BE2C (cell line): ENCODE measurements at regions not wholly inside any gene's neighbourhood (a gene's known extent, or its start where the extent isn't known, plus 50 kb on each side); places are given as distances from the start of the nearest gene placed in this dataset.

ENCODE experiments used
- DNase-seq: peaks from one replicate; pipeline ENCODE4 v3.0.0-alpha.2; 2020
- H3K27me3 ChIP-seq: fragments of 250-450 bp; sonication (Bioruptor Pico); 2 replicates; pipeline ENCODE4 v1.5.1; 2020; ENCODE audit warnings: mild to moderate bottlenecking
- H3K36me3 ChIP-seq: fragments of 250-450 bp; sonication (Bioruptor Pico); 2 replicates; pipeline ENCODE4 v1.5.1; 2020; ENCODE audit warnings: mild to moderate bottlenecking
- H3K4me1 ChIP-seq: fragments of 250-450 bp; sonication (Bioruptor Pico); 2 replicates; pipeline ENCODE4 v1.5.1; 2020
- H3K4me3 ChIP-seq: 2 replicates; pipeline ENCODE4 v1.5.1; 2011; ENCODE audit warnings: low read depth, low read length
- H3K9me3 ChIP-seq: fragments of 250-450 bp; sonication (Bioruptor Pico); 2 replicates; pipeline ENCODE4 v1.5.1; 2020
- TF ChIP-seq, protein P1 (sequence below): IDR thresholded peaks from 2 replicates; pipeline ENCODE4 v1.5.1; 2012; ENCODE audit warnings: mild to moderate bottlenecking, low read depth, low read length

DNA sequence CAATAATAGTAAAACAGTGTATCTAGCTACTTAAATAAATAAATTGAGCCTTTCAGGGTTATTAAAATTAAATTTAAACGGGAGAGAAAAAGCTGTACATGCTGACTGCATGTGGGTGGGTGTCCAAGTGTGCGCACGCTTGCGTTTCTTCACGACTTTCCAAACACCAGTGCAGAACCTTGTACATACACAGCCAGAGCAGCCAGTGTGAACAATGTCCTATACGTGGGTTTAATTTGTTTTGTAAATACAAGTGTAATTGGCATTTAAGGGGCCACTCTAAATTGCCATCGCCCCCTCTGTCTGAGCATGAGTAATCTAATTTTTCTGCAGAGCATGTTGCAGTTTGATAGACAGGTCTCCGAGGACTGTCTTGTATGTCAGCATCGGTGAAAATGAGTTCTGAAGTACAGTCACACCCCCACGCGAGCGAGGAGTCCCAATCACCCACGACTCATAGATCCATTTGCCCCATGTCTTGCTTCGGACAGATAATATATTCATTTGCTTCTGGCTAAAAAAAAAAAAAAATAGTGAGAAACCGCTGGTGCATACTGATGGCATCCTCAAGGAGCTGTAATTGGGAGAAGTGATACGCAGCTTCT lies 121.8 kb upstream of the ARRDC4 start:
- Histone ChIP-seq H3K4me3 (no peak overlapping the region), H3K4me1 (no peaks in the 10 kb centered on the region), H3K9me3 (no peaks in the 10 kb centered on the region), H3K27me3 (no peaks in the 10 kb centered on the region), H3K36me3 (no peaks in the 10 kb centered on the region)
- no peak for DNase-seq
- TF ChIP-seq, protein P1, sequence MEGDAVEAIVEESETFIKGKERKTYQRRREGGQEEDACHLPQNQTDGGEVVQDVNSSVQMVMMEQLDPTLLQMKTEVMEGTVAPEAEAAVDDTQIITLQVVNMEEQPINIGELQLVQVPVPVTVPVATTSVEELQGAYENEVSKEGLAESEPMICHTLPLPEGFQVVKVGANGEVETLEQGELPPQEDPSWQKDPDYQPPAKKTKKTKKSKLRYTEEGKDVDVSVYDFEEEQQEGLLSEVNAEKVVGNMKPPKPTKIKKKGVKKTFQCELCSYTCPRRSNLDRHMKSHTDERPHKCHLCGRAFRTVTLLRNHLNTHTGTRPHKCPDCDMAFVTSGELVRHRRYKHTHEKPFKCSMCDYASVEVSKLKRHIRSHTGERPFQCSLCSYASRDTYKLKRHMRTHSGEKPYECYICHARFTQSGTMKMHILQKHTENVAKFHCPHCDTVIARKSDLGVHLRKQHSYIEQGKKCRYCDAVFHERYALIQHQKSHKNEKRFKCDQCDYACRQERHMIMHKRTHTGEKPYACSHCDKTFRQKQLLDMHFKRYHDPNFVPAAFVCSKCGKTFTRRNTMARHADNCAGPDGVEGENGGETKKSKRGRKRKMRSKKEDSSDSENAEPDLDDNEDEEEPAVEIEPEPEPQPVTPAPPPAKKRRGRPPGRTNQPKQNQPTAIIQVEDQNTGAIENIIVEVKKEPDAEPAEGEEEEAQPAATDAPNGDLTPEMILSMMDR = no peak

DNA sequence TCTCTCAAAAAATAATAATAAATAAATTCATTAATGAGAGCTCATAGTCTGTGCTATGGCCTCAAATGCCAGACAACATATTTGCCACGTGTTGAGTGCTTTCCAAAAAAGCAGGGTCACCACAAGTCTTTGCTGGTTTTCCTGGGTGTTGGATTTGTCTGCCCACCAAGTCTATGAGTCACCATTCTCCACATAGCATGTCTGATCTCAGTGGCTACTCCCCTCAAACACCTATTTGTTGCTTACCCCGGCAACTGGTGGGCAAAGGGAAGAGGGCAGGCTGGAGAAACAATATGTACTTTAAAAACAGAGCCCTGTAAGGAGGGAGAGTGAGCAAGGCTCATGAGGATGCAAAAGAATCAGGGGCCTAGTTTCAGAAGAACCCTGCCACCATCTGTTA lies 120.0 kb upstream of the ARRDC4 start:
- TF ChIP-seq, protein P1 = no peak
- no peaks in the 10 kb centered on the region for H3K27me3 ChIP-seq
- no peaks in the 10 kb centered on the region for H3K36me3 ChIP-seq
- H3K4me3 ChIP-seq = no peak overlapping the region
- no peaks in the 10 kb centered on the region for H3K9me3 ChIP-seq
- H3K4me1 ChIP-seq = no peaks in the 10 kb centered on the region
- no peak for DNase-seq

DNA sequence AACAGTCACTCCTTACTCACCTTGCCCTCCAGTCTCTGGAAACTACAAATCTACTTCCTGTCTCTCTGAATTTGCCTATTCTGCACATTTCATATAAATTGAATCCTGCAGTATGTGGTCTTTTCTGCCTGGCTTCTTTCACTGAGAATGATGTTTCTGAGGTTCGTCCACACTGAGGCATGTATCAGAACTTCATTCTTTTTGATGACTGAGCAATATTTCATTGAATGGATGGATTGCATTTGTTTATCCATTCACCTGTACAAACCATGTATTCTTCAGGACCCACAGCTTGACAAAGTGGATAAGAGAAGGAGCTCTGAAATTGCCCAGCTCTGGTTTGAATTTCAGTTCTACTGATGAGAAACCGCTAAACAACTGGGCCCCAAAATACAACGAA lies 118.9 kb upstream of the ARRDC4 start:
- TF ChIP-seq, protein P1 = no peak
- no peaks in the 10 kb centered on the region for H3K9me3 ChIP-seq
- no peak for DNase-seq
- no peaks in the 10 kb centered on the region for H3K36me3 ChIP-seq
- H3K4me1 ChIP-seq = no peaks in the 10 kb centered on the region
- H3K27me3 ChIP-seq = no peaks in the 10 kb centered on the region
- no peak overlapping the region for H3K4me3 ChIP-seq

DNA sequence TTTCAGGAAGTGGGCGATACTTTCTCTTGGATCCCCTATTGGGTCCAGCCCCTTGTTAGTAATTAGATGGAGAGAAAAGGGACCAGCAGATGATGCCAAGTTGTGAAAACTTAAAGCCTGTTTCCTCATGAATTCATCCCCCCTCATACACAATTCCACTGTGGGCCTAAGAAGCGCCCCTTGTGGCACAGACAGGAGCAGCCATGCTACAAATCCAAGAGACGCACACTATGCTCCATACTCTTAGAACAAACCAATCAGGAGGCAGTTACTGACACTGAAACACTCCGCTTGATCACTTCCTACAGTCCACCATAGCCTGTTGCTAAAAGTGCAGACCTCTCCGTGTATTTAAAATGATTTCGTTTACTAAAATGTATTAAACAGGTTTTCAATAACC lies 111.3 kb upstream of the ARRDC4 start:
- Histone ChIP-seq H3K36me3 (no peaks in the 10 kb centered on the region), H3K4me3 (no peak overlapping the region), H3K9me3 (no peaks in the 10 kb centered on the region), H3K27me3 (no peaks in the 10 kb centered on the region), H3K4me1 (no peaks in the 10 kb centered on the region)
- TF ChIP-seq, protein P1 = peak; percentile 35; the same call in 1 of the 2 replicates
- DNase-seq = no peak

DNA sequence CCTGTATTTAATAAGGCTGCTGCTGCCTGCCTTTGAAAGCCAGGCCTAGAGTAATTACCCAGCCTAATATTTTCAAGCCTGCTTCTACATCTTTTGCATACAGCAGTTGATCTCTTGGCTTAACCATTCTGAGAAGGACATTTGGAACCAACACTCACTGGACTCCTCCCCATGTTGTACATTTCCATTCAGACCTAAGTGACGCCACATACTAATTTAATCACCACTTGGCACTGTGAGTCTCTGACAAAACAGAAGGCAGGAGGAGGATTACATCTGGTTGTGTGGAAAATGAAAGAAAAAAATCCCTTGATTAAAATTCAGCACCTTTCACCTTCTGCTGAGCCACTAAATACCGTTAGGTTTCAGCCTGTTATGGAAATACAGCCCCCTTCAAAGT lies 102.2 kb upstream of the ARRDC4 start:
- no peak for DNase-seq
- no peaks in the 10 kb centered on the region for H3K9me3 ChIP-seq
- no peaks in the 10 kb centered on the region for H3K27me3 ChIP-seq
- TF ChIP-seq, protein P1 = no peak
- H3K36me3 ChIP-seq = no peaks in the 10 kb centered on the region
- no peaks in the 10 kb centered on the region for H3K4me1 ChIP-seq
- no peak overlapping the region for H3K4me3 ChIP-seq

DNA sequence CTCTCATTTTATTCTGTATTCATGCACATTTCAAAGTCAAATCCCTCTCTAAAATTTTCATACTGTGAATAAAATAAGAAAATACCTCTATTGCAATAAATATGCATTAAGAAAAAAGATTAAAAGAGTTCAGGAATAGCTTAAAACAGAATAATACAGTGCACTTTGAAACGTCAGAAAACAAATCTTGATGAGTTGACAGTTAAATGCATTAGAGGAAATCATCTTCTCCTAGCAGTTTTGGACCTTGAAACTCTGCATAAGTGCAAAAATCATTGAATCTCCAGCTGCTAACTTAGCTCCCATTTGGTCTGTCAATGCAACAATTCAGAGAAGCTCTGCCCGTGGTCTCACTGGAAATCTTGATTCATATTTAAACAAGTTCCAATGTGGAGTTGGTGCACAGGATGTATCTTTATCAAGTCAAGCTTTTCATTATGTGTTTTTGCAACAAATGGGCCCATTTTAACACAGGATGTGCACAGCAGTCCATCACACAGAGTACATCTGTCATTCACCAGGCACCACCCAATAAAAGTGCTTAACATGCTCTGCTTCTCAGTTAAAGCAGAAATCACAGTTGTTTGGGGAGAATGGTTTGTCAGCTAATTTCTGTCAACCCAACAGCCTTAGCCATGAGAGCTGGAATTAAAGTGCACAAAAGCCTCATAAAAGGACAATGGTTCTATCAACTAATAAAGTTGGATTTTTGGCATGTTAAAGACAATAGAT lies 98.8 kb upstream of the ARRDC4 start:
- no peak for DNase-seq
- no peak overlapping the region for H3K4me3 ChIP-seq
- no peaks in the 10 kb centered on the region for H3K9me3 ChIP-seq
- no peaks in the 10 kb centered on the region for H3K36me3 ChIP-seq
- no peaks in the 10 kb centered on the region for H3K4me1 ChIP-seq
- TF ChIP-seq, protein P1 = no peak
- no peaks in the 10 kb centered on the region for H3K27me3 ChIP-seq
